GM21381 (cell line): ENCODE measurements at regions not wholly inside any gene's neighbourhood (a gene's known extent, or its start where the extent isn't known, plus 50 kb on each side); places are given as distances from the start of the nearest gene placed in this dataset.

Source experiments
- ATAC-seq: cut with Tn5 transposase; IDR thresholded peaks from one replicate; pipeline ENCODE4 v1.9.1; 2021; ENCODE audit warnings: mild to moderate bottlenecking, moderate library complexity; ENCODE audit not compliant: unreplicated experiment

GRCh38 chr9:94159069-94159939 is 75.0 kb downstream of the PTPDC1 start:
- no peak for ATAC-seq

GRCh38 chr9:94160594-94161501 is 76.6 kb downstream of the PTPDC1 start:
- no peak for ATAC-seq

- no peak for ATAC-seq
Observed at GRCh38 chr9:94161673-94162072, 77.4 kb downstream of the PTPDC1 start.

GRCh38 chr9:94164806-94165549 is 80.7 kb downstream of the PTPDC1 start:
- no peak for ATAC-seq

GRCh38 chr9:94165592-94166235 is 81.5 kb downstream of the PTPDC1 start:
- ATAC-seq, result peak; percentile 88

GRCh38 chr9:94166236-94166975 is 82.1 kb downstream of the PTPDC1 start:
- peak; percentile 56 for ATAC-seq

GRCh38 chr9:94166976-94167346 is 82.7 kb downstream of the PTPDC1 start:
- no peak for ATAC-seq

- no peak for ATAC-seq
Observed at GRCh38 chr9:94167376-94167890, 83.2 kb downstream of the PTPDC1 start.

- ATAC-seq, result no peak
Observed at GRCh38 chr9:94168203-94169000, 84.1 kb downstream of the PTPDC1 start.

GRCh38 chr9:94169968-94170367 is 85.7 kb downstream of the PTPDC1 start:
- ATAC-seq, result no peak

- no peak for ATAC-seq
Observed at GRCh38 chr9:94173632-94174031, 85.5 kb upstream of the ZNF169 start.

- no peak for ATAC-seq
Observed at GRCh38 chr9:94174164-94174563, 84.9 kb upstream of the ZNF169 start.

- no peak for ATAC-seq
Observed at GRCh38 chr9:94175669-94176068, 83.4 kb upstream of the ZNF169 start.

GRCh38 chr9:94176608-94177007 is 82.5 kb upstream of the ZNF169 start:
- no peak for ATAC-seq

- ATAC-seq, result peak; percentile 63
Observed at GRCh38 chr9:94178927-94179326, 80.2 kb upstream of the ZNF169 start.

- ATAC-seq, result no peak
Observed at GRCh38 chr9:94181408-94182181, 77.5 kb upstream of the ZNF169 start.

- no peak for ATAC-seq
Observed at GRCh38 chr9:94182532-94182931, 76.6 kb upstream of the ZNF169 start.
